ENCODE measurements at regions not wholly inside any gene's neighbourhood (a gene's known extent, or its start where the extent isn't known, plus 50 kb on each side); places are given as distances from the start of the nearest gene placed in this dataset.

GRCh38 chr22:47806894-47807293 is 1044.4 kb downstream of the TBC1D22A start:
- no peak for DNase-seq (ENCODE audit: low spot score)
- no peak overlapping the region for H4K8ac ChIP-seq (ENCODE audit: low read depth, low read length)

GRCh38 chr22:47805394-47805935 is 1043.0 kb downstream of the TBC1D22A start:
- Histone ChIP-seq H3K14ac (ENCODE audit: low read length) (no peak overlapping the region), H3K23ac (ENCODE audit: low read depth, low read length, poor library complexity) (no peak overlapping the region), H3K36me3 (replicated peaks in 1 of 2; ENCODE audit: control insufficient read depth in 2 of 2, insufficient read depth in 2 of 2, low read length in 2 of 2) (no peaks in the 10 kb centered on the region), H2BK120ac (ENCODE audit: low read depth, low read length) (no peak overlapping the region), H3K4me2 (ENCODE audit: insufficient read depth, low read length, poor library complexity, severe bottlenecking) (no peak overlapping the region), H3K4me3 (ENCODE audit: low read length in 2 of 2) (no peak overlapping the region), H4K91ac (ENCODE audit: low read depth, low read length, poor library complexity) (no peak overlapping the region), H3K27ac (replicated peaks; ENCODE audit: low read length) (no peak overlapping the region), H3K4ac (ENCODE audit: low read length) (no peak overlapping the region), H3K4me1 (ENCODE audit: control insufficient read depth in 2 of 2, insufficient read depth in 1 of 2, low read depth in 1 of 2, low read length in 2 of 2) (no peaks in the 10 kb centered on the region), H3K79me1 (ENCODE audit: low read depth, low read length) (no peaks in the 10 kb centered on the region), H3K9me3 (replicated peaks in 1 of 2; ENCODE audit: control insufficient read depth in 2 of 2, insufficient read depth in 1 of 2, low read depth in 1 of 2, low read length in 2 of 2) (peaks cover 0 to 2% of the 10 kb centered on the region in 2 donors), H2BK12ac (ENCODE audit: low read length) (no peak overlapping the region), H4K8ac (ENCODE audit: low read depth, low read length) (no peak overlapping the region), H3K27me3 (ENCODE audit: control insufficient read depth in 3 of 3, insufficient read depth in 3 of 3, low read depth in 1 of 3, low read length in 3 of 3) (no peaks in the 10 kb centered on the region), H3K9ac (ENCODE audit: low read depth, low read length, poor library complexity) (no peak overlapping the region), H3K18ac (ENCODE audit: low read length) (no peak overlapping the region), H2AFZ (ENCODE audit: low read length) (no peak overlapping the region), H2BK5ac (ENCODE audit: low read length) (no peak overlapping the region), H2BK15ac (ENCODE audit: low read length) (no peak overlapping the region), H2AK5ac (ENCODE audit: low read depth, low read length) (no peak overlapping the region)
- no peak for DNase-seq (ENCODE audit: low spot score)
- no CpG with 5 or more reads among the region's 6 CpGs for WGBS, 2 donors (ENCODE audit: extremely low coverage in 2 of 2, insufficient read length in 2 of 2, insufficient replicate concordance in 1 of 2)

More at GRCh38 chr22:47806894-47807293, 1044.4 kb downstream of the TBC1D22A start:
- H2BK12ac ChIP-seq (ENCODE audit: low read length): no peak overlapping the region
- H3K9ac ChIP-seq (ENCODE audit: low read depth, low read length, poor library complexity): no peak overlapping the region
- no peaks in the 10 kb centered on the region for H3K79me1 ChIP-seq (ENCODE audit: low read depth, low read length)
- H3K4me1 ChIP-seq (ENCODE audit: control insufficient read depth in 2 of 2, insufficient read depth in 1 of 2, low read depth in 1 of 2, low read length in 2 of 2): no peaks in the 10 kb centered on the region
- no peak overlapping the region for H2AK5ac ChIP-seq (ENCODE audit: low read depth, low read length)
- peaks cover 0 to 2% of the 10 kb centered on the region in 2 donors for H3K9me3 ChIP-seq (replicated peaks in 1 of 2; ENCODE audit: control insufficient read depth in 2 of 2, insufficient read depth in 1 of 2, low read depth in 1 of 2, low read length in 2 of 2)
- H3K18ac ChIP-seq (ENCODE audit: low read length): no peak overlapping the region
- H3K27me3 ChIP-seq (ENCODE audit: control insufficient read depth in 3 of 3, insufficient read depth in 3 of 3, low read depth in 1 of 3, low read length in 3 of 3): no peaks in the 10 kb centered on the region
- H2BK120ac ChIP-seq (ENCODE audit: low read depth, low read length): no peak overlapping the region
- H3K27ac ChIP-seq (replicated peaks; ENCODE audit: low read length): no peak overlapping the region
- H2AFZ ChIP-seq (ENCODE audit: low read length): no peak overlapping the region
- no peak overlapping the region for H3K4ac ChIP-seq (ENCODE audit: low read length)
- no peak overlapping the region for H2BK15ac ChIP-seq (ENCODE audit: low read length)
- H3K4me3 ChIP-seq (ENCODE audit: low read length in 2 of 2): no peak overlapping the region
- H2BK5ac ChIP-seq (ENCODE audit: low read length): no peak overlapping the region
- H4K91ac ChIP-seq (ENCODE audit: low read depth, low read length, poor library complexity): no peak overlapping the region
- no peak overlapping the region for H3K4me2 ChIP-seq (ENCODE audit: insufficient read depth, low read length, poor library complexity, severe bottlenecking)
- H3K14ac ChIP-seq (ENCODE audit: low read length): no peak overlapping the region
- H3K23ac ChIP-seq (ENCODE audit: low read depth, low read length, poor library complexity): no peak overlapping the region
- WGBS, 2 donors (ENCODE audit: extremely low coverage in 2 of 2, insufficient read length in 2 of 2, insufficient replicate concordance in 1 of 2): no CpG with 5 or more reads among the region's 8 CpGs
- no peaks in the 10 kb centered on the region for H3K36me3 ChIP-seq (replicated peaks in 1 of 2; ENCODE audit: control insufficient read depth in 2 of 2, insufficient read depth in 2 of 2, low read length in 2 of 2)

GRCh38 chr22:47804281-47804680 is 1041.8 kb downstream of the TBC1D22A start:
- Histone ChIP-seq H3K4ac (ENCODE audit: low read length) (no peak overlapping the region), H3K79me1 (ENCODE audit: low read depth, low read length) (no peaks in the 10 kb centered on the region), H3K9me3 (replicated peaks in 1 of 2; ENCODE audit: control insufficient read depth in 2 of 2, insufficient read depth in 1 of 2, low read depth in 1 of 2, low read length in 2 of 2) (peaks cover 0 to 2% of the 10 kb centered on the region in 2 donors)

GRCh38 chr22:47802421-47802820 is 1040.0 kb downstream of the TBC1D22A start:
- WGBS, 2 donors (ENCODE audit: extremely low coverage in 2 of 2, insufficient read length in 2 of 2, insufficient replicate concordance in 1 of 2): no CpG with 5 or more reads among the region's 14 CpGs
- H3K4me1 ChIP-seq (ENCODE audit: control insufficient read depth in 2 of 2, insufficient read depth in 1 of 2, low read depth in 1 of 2, low read length in 2 of 2): no peaks in the 10 kb centered on the region
- no peak overlapping the region for H2BK12ac ChIP-seq (ENCODE audit: low read length)
- no peak overlapping the region for H4K91ac ChIP-seq (ENCODE audit: low read depth, low read length, poor library complexity)
- H4K8ac ChIP-seq (ENCODE audit: low read depth, low read length): no peak overlapping the region
- H3K4me3 ChIP-seq (ENCODE audit: low read length in 2 of 2): no peak overlapping the region
- H2AFZ ChIP-seq (ENCODE audit: low read length): no peak overlapping the region
- no peak overlapping the region for H3K9ac ChIP-seq (ENCODE audit: low read depth, low read length, poor library complexity)
- DNase-seq (ENCODE audit: low spot score): no peak
- no peak overlapping the region for H3K4me2 ChIP-seq (ENCODE audit: insufficient read depth, low read length, poor library complexity, severe bottlenecking)
- no peak overlapping the region for H2BK15ac ChIP-seq (ENCODE audit: low read length)
- peaks cover 0 to 2% of the 10 kb centered on the region in 2 donors for H3K9me3 ChIP-seq (replicated peaks in 1 of 2; ENCODE audit: control insufficient read depth in 2 of 2, insufficient read depth in 1 of 2, low read depth in 1 of 2, low read length in 2 of 2)
- no peak overlapping the region for H3K27ac ChIP-seq (replicated peaks; ENCODE audit: low read length)
- no peaks in the 10 kb centered on the region for H3K79me1 ChIP-seq (ENCODE audit: low read depth, low read length)
- no peak overlapping the region for H3K4ac ChIP-seq (ENCODE audit: low read length)
- peak overlapping the region; percentile 7 for H3K18ac ChIP-seq (ENCODE audit: low read length)
- no peak overlapping the region for H3K14ac ChIP-seq (ENCODE audit: low read length)
- H2BK120ac ChIP-seq (ENCODE audit: low read depth, low read length): no peak overlapping the region
- no peaks in the 10 kb centered on the region for H3K36me3 ChIP-seq (replicated peaks in 1 of 2; ENCODE audit: control insufficient read depth in 2 of 2, insufficient read depth in 2 of 2, low read length in 2 of 2)
- H2BK5ac ChIP-seq (ENCODE audit: low read length): no peak overlapping the region
- no peak overlapping the region for H2AK5ac ChIP-seq (ENCODE audit: low read depth, low read length)
- H3K23ac ChIP-seq (ENCODE audit: low read depth, low read length, poor library complexity): no peak overlapping the region
- no peaks in the 10 kb centered on the region for H3K27me3 ChIP-seq (ENCODE audit: control insufficient read depth in 3 of 3, insufficient read depth in 3 of 3, low read depth in 1 of 3, low read length in 3 of 3)

More at GRCh38 chr22:47804281-47804680, 1041.8 kb downstream of the TBC1D22A start:
- no peak overlapping the region for H3K4me3 ChIP-seq (ENCODE audit: low read length in 2 of 2)
- H4K91ac ChIP-seq (ENCODE audit: low read depth, low read length, poor library complexity): no peak overlapping the region
- no peak overlapping the region for H3K23ac ChIP-seq (ENCODE audit: low read depth, low read length, poor library complexity)
- H3K9ac ChIP-seq (ENCODE audit: low read depth, low read length, poor library complexity): no peak overlapping the region
- H2BK12ac ChIP-seq (ENCODE audit: low read length): no peak overlapping the region
- no peak for DNase-seq (ENCODE audit: low spot score)
- no peak overlapping the region for H2BK5ac ChIP-seq (ENCODE audit: low read length)
- H3K4me2 ChIP-seq (ENCODE audit: insufficient read depth, low read length, poor library complexity, severe bottlenecking): no peak overlapping the region
- no peak overlapping the region for H3K14ac ChIP-seq (ENCODE audit: low read length)
- no peak overlapping the region for H2AK5ac ChIP-seq (ENCODE audit: low read depth, low read length)
- no peaks in the 10 kb centered on the region for H3K4me1 ChIP-seq (ENCODE audit: control insufficient read depth in 2 of 2, insufficient read depth in 1 of 2, low read depth in 1 of 2, low read length in 2 of 2)
- WGBS, 2 donors (ENCODE audit: extremely low coverage in 2 of 2, insufficient read length in 2 of 2, insufficient replicate concordance in 1 of 2): no CpG with 5 or more reads among the region's 6 CpGs
- H2AFZ ChIP-seq (ENCODE audit: low read length): no peak overlapping the region
- H3K27me3 ChIP-seq (ENCODE audit: control insufficient read depth in 3 of 3, insufficient read depth in 3 of 3, low read depth in 1 of 3, low read length in 3 of 3): no peaks in the 10 kb centered on the region
- no peak overlapping the region for H2BK120ac ChIP-seq (ENCODE audit: low read depth, low read length)
- no peak overlapping the region for H3K18ac ChIP-seq (ENCODE audit: low read length)
- no peak overlapping the region for H4K8ac ChIP-seq (ENCODE audit: low read depth, low read length)
- no peak overlapping the region for H3K27ac ChIP-seq (replicated peaks; ENCODE audit: low read length)
- H2BK15ac ChIP-seq (ENCODE audit: low read length): no peak overlapping the region
- no peaks in the 10 kb centered on the region for H3K36me3 ChIP-seq (replicated peaks in 1 of 2; ENCODE audit: control insufficient read depth in 2 of 2, insufficient read depth in 2 of 2, low read length in 2 of 2)
